Skeletal muscle satellite cell (primary cell): ENCODE measurements at regions not wholly inside any gene's neighbourhood (a gene's known extent, or its start where the extent isn't known, plus 50 kb on each side); places are given as distances from the start of the nearest gene placed in this dataset.
"Not testable (repeated sequence)": the region's sequence is repeated elsewhere in the genome, so short reads cannot be mapped to it uniquely, and the experiment has no call there.

Source experiments
- H3K27me3 ChIP-seq: 2 replicates; pipeline ENCODE4 v1.7.0; 2013; ENCODE audit warnings: low read length; ENCODE audit not compliant: control insufficient read depth, insufficient read depth
- H3K36me3 ChIP-seq: 2 replicates; pipeline ENCODE4 v1.7.0; 2013; ENCODE audit warnings: mild to moderate bottlenecking, control low read depth, low read length; ENCODE audit not compliant: insufficient read depth
- H3K4me1 ChIP-seq: 2 replicates; pipeline ENCODE4 v1.7.0; 2013; ENCODE audit warnings: low read length; ENCODE audit not compliant: control insufficient read depth, insufficient read depth
- H3K4me2 ChIP-seq: 2 replicates; pipeline ENCODE4 v1.7.0; 2013; ENCODE audit warnings: mild to moderate bottlenecking, low read length
- H3K4me3 ChIP-seq: 2 replicates; pipeline ENCODE4 v1.7.0; 2013; ENCODE audit warnings: low read length
- H3K9ac ChIP-seq: 2 replicates; pipeline ENCODE4 v1.7.0; 2013; ENCODE audit warnings: mild to moderate bottlenecking, low read depth, low read length, moderate library complexity
- H3K9me3 ChIP-seq: replicated peaks from 2 replicates; pipeline ENCODE4 v1.7.0; 2013; ENCODE audit warnings: mild to moderate bottlenecking, control low read depth, low read length

GRCh38 chr20:17861620-17862019 lies 107.0 kb downstream of the SNX5 start:
- not testable (repeated sequence) for H3K4me1 ChIP-seq, H3K36me3 ChIP-seq, H3K4me2 ChIP-seq, H3K9me3 ChIP-seq, H3K27me3 ChIP-seq, H3K4me3 ChIP-seq, H3K9ac ChIP-seq

DNA sequence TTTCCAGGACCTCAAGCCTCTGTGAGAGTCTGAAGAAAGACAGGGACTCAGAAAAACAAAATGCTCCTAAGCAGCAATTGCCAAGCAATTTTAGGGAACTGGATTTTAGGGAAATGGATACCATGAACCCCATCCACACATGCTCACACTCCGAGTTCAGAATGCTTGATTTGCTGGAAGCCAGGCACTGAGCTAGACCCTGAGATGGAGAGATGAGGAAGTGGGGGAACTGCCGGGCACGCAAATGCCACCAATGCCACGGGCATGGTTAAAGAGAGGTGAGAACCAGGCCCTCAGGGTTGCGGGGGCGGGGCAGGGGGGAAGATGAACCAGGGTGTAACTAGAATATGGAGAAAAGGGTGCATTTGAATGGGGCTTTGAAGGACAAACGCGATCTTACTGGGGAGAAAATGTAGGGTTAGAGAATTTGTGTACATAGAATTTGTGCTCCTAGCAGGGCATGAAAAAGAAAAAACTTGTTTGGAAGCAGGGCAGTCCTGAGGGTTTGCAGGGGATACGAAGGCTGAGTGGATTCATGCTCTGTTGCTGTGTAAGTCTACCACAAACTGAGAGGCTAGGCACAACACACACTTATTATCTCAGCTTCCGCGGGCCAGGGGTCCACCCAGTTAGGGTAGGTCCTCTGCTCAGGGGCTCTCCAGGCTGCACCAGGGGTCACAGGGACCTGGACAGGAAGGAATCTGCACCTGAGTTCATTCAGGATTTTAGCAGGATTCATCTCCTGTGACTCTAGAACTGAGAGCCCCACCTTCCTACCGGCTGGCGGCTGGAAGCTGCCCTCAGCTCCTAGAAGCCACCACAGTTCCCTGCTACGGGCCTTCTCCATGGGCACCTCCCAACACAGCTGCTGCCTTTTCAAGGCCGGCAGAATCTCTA lies 108.0 kb downstream of the SNX5 start:
- no peaks in the 10 kb centered on the region for H3K9me3 ChIP-seq
- H3K27me3 ChIP-seq, result no peaks in the 10 kb centered on the region
- no peak overlapping the region for H3K4me2 ChIP-seq
- H3K4me3 ChIP-seq, result no peak overlapping the region
- no peak overlapping the region for H3K9ac ChIP-seq
- H3K36me3 ChIP-seq, result no peaks in the 10 kb centered on the region
- H3K4me1 ChIP-seq, result peaks cover 6% of the 10 kb centered on the region

DNA sequence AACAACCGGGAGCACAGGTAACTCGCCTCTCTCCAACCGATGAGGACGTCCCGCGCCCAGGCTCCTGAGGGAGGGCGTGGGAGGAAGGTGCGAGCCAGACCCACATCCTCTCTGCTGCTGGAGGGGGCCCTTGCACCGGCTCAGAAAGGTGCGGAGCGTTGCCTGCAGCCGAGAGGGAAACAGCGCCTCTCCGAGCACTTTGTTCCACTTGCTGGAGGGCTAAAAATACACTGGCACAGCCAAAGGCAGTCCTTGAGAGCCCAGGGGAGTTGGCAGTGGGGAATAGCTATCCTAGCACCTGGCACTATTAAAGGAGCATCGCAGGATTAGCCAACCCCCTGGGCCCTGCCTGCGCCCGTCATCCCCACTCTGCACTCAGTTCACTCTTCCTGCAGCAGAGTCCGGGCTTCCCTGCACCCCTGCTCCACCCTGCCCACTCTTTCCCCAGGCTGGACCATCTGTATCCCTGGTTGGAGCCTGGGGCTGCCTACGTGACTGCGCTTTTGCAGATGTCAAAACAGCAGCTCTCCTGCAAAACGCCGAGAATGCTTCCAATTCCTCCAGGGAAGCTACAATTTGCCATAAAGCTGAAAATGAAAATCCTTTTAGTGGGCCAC lies 108.9 kb downstream of the SNX5 start:
- H3K9ac ChIP-seq, result no peak overlapping the region
- peaks cover 6% of the 10 kb centered on the region for H3K4me1 ChIP-seq
- no peak overlapping the region for H3K4me3 ChIP-seq
- no peak overlapping the region for H3K4me2 ChIP-seq
- H3K36me3 ChIP-seq, result no peaks in the 10 kb centered on the region
- H3K27me3 ChIP-seq, result no peaks in the 10 kb centered on the region
- no peaks in the 10 kb centered on the region for H3K9me3 ChIP-seq

GRCh38 chr20:17859002-17859615 lies 109.5 kb downstream of the SNX5 start:
- no peaks in the 10 kb centered on the region for H3K36me3 ChIP-seq
- no peaks in the 10 kb centered on the region for H3K9me3 ChIP-seq
- H3K27me3 ChIP-seq, result no peaks in the 10 kb centered on the region
- peaks cover 6% of the 10 kb centered on the region for H3K4me1 ChIP-seq
- H3K4me3 ChIP-seq, result no peak overlapping the region
- H3K4me2 ChIP-seq, result no peak overlapping the region
- no peak overlapping the region for H3K9ac ChIP-seq

GRCh38 chr20:17858450-17859001 lies 110.1 kb downstream of the SNX5 start:
- Histone ChIP-seq H3K9me3 (no peaks in the 10 kb centered on the region), H3K36me3 (no peaks in the 10 kb centered on the region), H3K4me3 (no peak overlapping the region), H3K4me2 (no peak overlapping the region), H3K27me3 (no peaks in the 10 kb centered on the region), H3K9ac (no peak overlapping the region), H3K4me1 (no peaks in the 10 kb centered on the region)

DNA sequence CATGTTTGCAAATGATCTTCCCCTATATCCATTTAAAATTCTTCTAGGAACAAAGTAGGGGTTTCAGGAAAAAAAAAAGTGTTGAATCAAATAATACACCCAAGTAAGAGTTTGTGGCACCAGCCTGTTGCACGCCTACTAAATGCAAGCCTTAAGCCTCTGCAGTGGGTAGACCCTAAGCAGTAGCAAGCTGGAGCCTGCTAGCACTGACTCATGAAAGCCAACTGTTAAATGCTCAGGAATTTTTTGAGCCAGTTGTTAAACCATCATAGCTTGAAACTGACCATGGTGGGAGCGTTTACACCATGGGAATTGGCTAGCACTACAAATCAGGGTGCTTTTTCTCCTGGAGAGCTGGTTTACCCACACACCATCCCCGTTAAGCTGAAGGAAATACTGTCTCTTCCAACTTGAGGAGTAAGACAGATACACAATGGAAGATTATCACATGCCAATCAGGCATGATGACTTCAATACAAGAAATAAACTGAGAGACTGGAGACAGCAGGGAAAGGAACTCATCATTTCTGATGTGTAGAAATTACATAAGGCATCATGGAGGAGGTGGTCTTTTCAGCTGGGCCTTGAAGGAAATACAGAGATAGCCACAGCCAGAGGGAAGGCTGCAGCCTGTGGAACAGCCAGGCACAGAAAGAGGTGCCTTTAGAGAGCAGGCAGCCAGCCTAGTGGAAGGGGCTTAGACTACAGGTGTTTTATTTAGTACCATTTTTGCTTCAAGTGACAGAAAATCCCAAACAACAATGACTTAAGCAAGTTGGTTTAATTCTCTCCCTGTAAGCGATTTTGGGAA lies 110.8 kb downstream of the SNX5 start:
- H3K4me1 ChIP-seq, result no peaks in the 10 kb centered on the region
- no peaks in the 10 kb centered on the region for H3K27me3 ChIP-seq
- H3K9me3 ChIP-seq, result no peaks in the 10 kb centered on the region
- no peak overlapping the region for H3K9ac ChIP-seq
- H3K4me2 ChIP-seq, result no peak overlapping the region
- H3K36me3 ChIP-seq, result no peaks in the 10 kb centered on the region
- no peak overlapping the region for H3K4me3 ChIP-seq

- no peak overlapping the region for H3K4me3 ChIP-seq
- no peak overlapping the region for H3K9ac ChIP-seq
- H3K4me2 ChIP-seq, result no peak overlapping the region
- H3K27me3 ChIP-seq, result no peaks in the 10 kb centered on the region
- no peaks in the 10 kb centered on the region for H3K36me3 ChIP-seq
- no peaks in the 10 kb centered on the region for H3K9me3 ChIP-seq
- H3K4me1 ChIP-seq, result no peaks in the 10 kb centered on the region
Observed at GRCh38 chr20:17856837-17857605, 111.6 kb downstream of the SNX5 start.

DNA sequence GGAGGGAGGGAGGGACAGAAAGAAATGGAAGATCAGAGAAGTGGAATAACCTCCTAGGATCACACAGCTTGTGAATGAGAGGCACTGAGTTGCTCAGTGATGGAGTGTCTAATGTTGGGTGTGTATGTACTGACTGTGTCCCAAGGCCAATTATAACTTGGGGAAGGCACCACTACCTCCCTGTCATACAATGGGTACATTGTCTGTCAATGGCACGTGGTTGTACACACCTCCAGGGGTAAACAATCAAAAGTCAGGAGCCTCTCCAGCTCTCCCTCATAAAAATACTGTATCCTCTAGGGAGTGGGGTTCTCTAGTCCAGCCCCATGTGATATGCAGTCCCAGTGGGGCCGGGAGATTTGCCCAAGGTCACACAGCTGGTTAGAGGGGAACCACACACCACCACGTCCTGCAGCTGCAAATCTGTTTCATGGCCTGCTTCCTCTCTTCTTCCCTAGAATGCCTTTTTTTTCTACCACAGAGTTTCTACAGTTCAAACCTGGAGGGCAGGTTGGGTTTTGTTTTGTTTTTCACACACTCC lies 112.5 kb downstream of the SNX5 start:
- no peaks in the 10 kb centered on the region for H3K4me1 ChIP-seq
- no peaks in the 10 kb centered on the region for H3K27me3 ChIP-seq
- H3K4me2 ChIP-seq, result no peak overlapping the region
- no peak overlapping the region for H3K4me3 ChIP-seq
- H3K36me3 ChIP-seq, result no peaks in the 10 kb centered on the region
- no peak overlapping the region for H3K9ac ChIP-seq
- no peaks in the 10 kb centered on the region for H3K9me3 ChIP-seq

GRCh38 chr20:17854307-17854903 lies 114.2 kb downstream of the SNX5 start:
- H3K27me3 ChIP-seq, result no peaks in the 10 kb centered on the region
- H3K4me2 ChIP-seq, result no peak overlapping the region
- H3K9ac ChIP-seq, result no peak overlapping the region
- H3K4me1 ChIP-seq, result peaks cover 13% of the 10 kb centered on the region
- H3K36me3 ChIP-seq, result no peaks in the 10 kb centered on the region
- H3K9me3 ChIP-seq, result no peaks in the 10 kb centered on the region
- H3K4me3 ChIP-seq, result no peak overlapping the region

DNA sequence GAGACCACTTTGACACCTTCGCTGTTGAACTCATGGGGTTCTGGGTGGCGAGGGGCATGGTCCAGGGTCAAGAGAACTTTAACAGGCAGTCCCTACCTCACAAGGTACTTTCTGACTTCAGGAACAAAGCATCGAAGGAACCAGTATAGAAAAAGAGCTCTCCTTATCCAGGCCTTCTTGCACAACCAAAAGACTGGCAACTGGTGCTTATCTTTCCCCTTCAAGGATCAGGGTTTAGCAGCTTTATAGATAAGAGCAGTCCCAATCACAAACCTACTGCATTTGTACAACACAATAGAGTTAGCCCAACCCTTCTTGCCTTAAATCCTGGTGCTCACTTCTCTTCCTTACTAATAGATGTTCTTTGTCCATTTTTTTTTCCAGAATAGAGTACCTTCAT lies 116.3 kb downstream of the SNX5 start:
- Histone ChIP-seq H3K9ac (no peak overlapping the region), H3K36me3 (no peaks in the 10 kb centered on the region), H3K4me1 (peaks cover 18% of the 10 kb centered on the region), H3K9me3 (no peaks in the 10 kb centered on the region), H3K4me2 (no peak overlapping the region), H3K4me3 (no peak overlapping the region), H3K27me3 (no peaks in the 10 kb centered on the region)
